ENCODE measurements at regions not wholly inside any gene's neighbourhood (a gene's known extent, or its start where the extent isn't known, plus 50 kb on each side); places are given as distances from the start of the nearest gene placed in this dataset.

GRCh38 chr7:25911738-25912607 lies 240.0 kb upstream of the NFE2L3 start:
- ChIA-PET CTCF (no interaction called here), POLR2A (no interaction called here)
- Mint-ChIP-seq H3K4me3 (no peak overlapping the region), H3K27ac (no peak overlapping the region), H3K9me3 (ENCODE audit: insufficient read depth) (no peaks in the 10 kb centered on the region), H3K4me1 (ENCODE audit: low read depth) (peaks cover 11% of the 10 kb centered on the region), H3K36me3 (ENCODE audit: low read depth) (no peaks in the 10 kb centered on the region), H3K27me3 (ENCODE audit: low read depth) (peaks cover 5% of the 10 kb centered on the region)
- DNase-seq (no peak), ATAC-seq (no peak)

DNA sequence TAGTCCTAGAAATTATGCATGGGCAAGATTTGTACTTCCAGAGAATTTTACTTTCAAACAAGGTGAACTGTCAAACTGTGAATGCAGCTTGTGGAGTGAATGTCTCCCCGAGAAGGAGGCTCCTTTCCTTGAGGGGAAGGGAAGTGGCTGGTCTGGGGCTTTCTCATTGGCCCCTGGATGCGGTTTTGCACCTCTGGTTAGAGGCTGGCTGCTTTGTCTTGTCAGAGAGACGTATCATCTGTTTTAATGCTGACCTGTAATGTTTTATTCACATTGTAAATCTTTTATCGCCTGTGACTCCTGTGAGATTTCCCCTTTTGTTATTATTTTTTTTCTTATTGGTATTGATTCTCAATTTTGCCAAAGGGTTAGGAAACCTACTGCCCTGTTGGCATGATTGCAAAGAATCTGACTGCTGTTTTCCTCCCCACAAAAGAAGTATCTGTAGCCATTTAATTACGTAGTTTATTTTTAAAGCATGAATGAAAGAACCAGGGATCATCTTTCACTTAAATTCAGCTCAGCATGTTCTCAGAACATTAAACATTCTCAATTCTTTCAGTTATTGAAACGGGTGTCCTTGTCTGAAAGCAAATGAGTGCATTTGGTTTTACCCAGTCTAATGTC lies 238.3 kb upstream of the NFE2L3 start:
- Mint-ChIP-seq H3K4me1 (ENCODE audit: low read depth) (peaks cover 11% of the 10 kb centered on the region), H3K36me3 (ENCODE audit: low read depth) (no peaks in the 10 kb centered on the region), H3K27me3 (ENCODE audit: low read depth) (peaks cover 5% of the 10 kb centered on the region), H3K4me3 (no peak overlapping the region), H3K9me3 (ENCODE audit: insufficient read depth) (no peaks in the 10 kb centered on the region), H3K27ac (no peak overlapping the region)
- ChIA-PET CTCF (interaction anchor here (0.8 kb wide), 1 partner anchor 21 kb away, joined by 3 read pairs; no protein-coding TSS in a partner anchor), POLR2A (no interaction called here)
- ATAC-seq: no peak
- DNase-seq: no peak

GRCh38 chr7:25918731-25919130 lies 233.3 kb upstream of the NFE2L3 start:
- Mint-ChIP-seq H3K4me3 (no peak overlapping the region), H3K4me1 (ENCODE audit: low read depth) (peaks cover 5% of the 10 kb centered on the region), H3K9me3 (ENCODE audit: insufficient read depth) (no peaks in the 10 kb centered on the region), H3K27ac (no peak overlapping the region), H3K36me3 (ENCODE audit: low read depth) (no peaks in the 10 kb centered on the region), H3K27me3 (ENCODE audit: low read depth) (peaks cover 14% of the 10 kb centered on the region)
- no peak for ATAC-seq
- ChIA-PET CTCF (no interaction called here), POLR2A (no interaction called here)
- no peak for DNase-seq

DNA sequence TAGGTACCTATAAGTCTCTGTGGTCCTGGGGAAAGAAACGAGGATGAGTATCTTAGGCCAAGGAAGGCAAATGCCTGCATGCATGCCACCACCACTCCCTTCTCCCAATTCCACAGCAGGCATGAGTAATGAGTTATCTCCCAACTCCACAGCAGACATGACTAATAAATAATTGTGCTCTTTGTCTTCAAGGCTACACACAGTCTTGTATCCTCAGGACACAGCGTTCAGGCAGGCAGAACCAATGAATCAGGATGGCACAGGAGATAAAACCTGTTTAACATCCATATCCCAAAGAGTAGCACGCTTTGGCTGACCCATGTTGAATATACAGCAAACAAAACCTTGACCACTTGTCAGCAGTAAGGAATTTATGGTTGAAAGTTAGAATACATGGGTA lies 229.7 kb upstream of the NFE2L3 start:
- Mint-ChIP-seq H3K4me1 (ENCODE audit: low read depth) (no peaks in the 10 kb centered on the region), H3K27ac (no peak overlapping the region), H3K36me3 (ENCODE audit: low read depth) (no peaks in the 10 kb centered on the region), H3K9me3 (ENCODE audit: insufficient read depth) (no peaks in the 10 kb centered on the region), H3K27me3 (ENCODE audit: low read depth) (peaks cover 12% of the 10 kb centered on the region), H3K4me3 (no peak overlapping the region)
- CTCF ChIA-PET: interaction anchor here (1.2 kb wide), 1 partner anchor 30 kb away, joined by 6 read pairs; no protein-coding TSS in a partner anchor
- POLR2A ChIA-PET: no interaction called here
- DNase-seq (no peak), ATAC-seq (no peak)

- no peak overlapping the region for H3K4me3 Mint-ChIP-seq
- H3K36me3 Mint-ChIP-seq (ENCODE audit: low read depth): no peaks in the 10 kb centered on the region
- DNase-seq: no peak
- ATAC-seq: no peak
- CTCF ChIA-PET: no interaction called here
- no peaks in the 10 kb centered on the region for H3K9me3 Mint-ChIP-seq (ENCODE audit: insufficient read depth)
- H3K27me3 Mint-ChIP-seq (ENCODE audit: low read depth): peaks cover 12% of the 10 kb centered on the region
- POLR2A ChIA-PET: no interaction called here
- H3K27ac Mint-ChIP-seq: no peak overlapping the region
- no peaks in the 10 kb centered on the region for H3K4me1 Mint-ChIP-seq (ENCODE audit: low read depth)
Measured at GRCh38 chr7:25923741-25924460, 228.1 kb upstream of the NFE2L3 start.

- Mint-ChIP-seq H3K27me3 (ENCODE audit: low read depth) (peaks cover 14% of the 10 kb centered on the region), H3K4me3 (no peak overlapping the region), H3K27ac (no peak overlapping the region), H3K9me3 (ENCODE audit: insufficient read depth) (no peaks in the 10 kb centered on the region), H3K36me3 (ENCODE audit: low read depth) (no peaks in the 10 kb centered on the region), H3K4me1 (ENCODE audit: low read depth) (no peaks in the 10 kb centered on the region)
- ATAC-seq: no peak
- no peak for DNase-seq
- ChIA-PET CTCF (no interaction called here), POLR2A (no interaction called here)
Measured at GRCh38 chr7:25926009-25926408, 226.0 kb upstream of the NFE2L3 start.

DNA sequence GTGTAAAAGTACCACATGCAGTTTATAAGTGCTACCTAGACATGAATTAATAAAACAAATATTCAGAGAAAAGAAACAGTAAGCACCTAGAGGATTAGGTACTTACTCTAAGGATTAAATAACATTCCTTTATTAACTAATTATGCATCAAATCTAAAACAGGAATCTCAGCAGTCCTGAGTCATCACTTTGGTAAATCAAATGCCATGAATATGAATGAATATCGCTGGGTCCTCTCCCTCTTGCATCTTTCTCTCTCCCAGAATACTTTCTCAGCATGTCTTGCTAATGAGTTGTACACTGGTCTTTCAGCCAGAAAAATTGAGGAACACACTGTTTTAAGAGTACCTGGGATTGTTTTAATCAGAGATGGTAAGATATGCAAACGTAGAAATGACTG lies 225.5 kb upstream of the NFE2L3 start:
- Mint-ChIP-seq H3K9me3 (ENCODE audit: insufficient read depth) (no peaks in the 10 kb centered on the region), H3K4me1 (ENCODE audit: low read depth) (no peaks in the 10 kb centered on the region), H3K36me3 (ENCODE audit: low read depth) (no peaks in the 10 kb centered on the region), H3K4me3 (no peak overlapping the region), H3K27ac (no peak overlapping the region), H3K27me3 (ENCODE audit: low read depth) (peaks cover 12% of the 10 kb centered on the region)
- POLR2A ChIA-PET: no interaction called here
- ATAC-seq (no peak), DNase-seq (no peak)
- CTCF ChIA-PET: no interaction called here

- Mint-ChIP-seq H3K9me3 (ENCODE audit: insufficient read depth) (no peaks in the 10 kb centered on the region), H3K27me3 (ENCODE audit: low read depth) (peaks cover 9% of the 10 kb centered on the region), H3K36me3 (ENCODE audit: low read depth) (no peaks in the 10 kb centered on the region), H3K4me1 (ENCODE audit: low read depth) (no peaks in the 10 kb centered on the region), H3K4me3 (no peak overlapping the region), H3K27ac (no peak overlapping the region)
- DNase-seq: no peak
- CTCF ChIA-PET: interaction anchor here (0.5 kb wide), 1 partner anchor 134 kb away, joined by 3 read pairs; no protein-coding TSS in a partner anchor
- ATAC-seq: no peak
- POLR2A ChIA-PET: no interaction called here
Measured at GRCh38 chr7:25926891-25927625, 224.9 kb upstream of the NFE2L3 start.

DNA sequence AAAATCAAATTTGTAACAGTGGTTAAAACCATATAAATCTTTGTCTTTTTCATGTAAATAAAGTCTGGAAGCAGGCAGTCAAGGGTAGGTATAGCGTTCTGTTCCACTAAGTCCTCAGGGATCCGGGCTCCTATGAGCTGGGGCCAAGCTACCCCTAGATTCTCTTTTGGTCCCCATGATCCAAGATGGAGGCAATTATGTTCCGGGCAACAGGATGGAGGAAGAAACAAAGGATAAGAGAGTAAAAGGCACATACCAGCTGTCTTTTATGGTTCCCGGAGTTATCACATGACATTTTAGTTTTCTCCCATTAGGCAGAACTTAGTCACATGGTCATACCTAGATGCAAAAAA lies 224.4 kb upstream of the NFE2L3 start:
- no peak for ATAC-seq
- Mint-ChIP-seq H3K36me3 (ENCODE audit: low read depth) (no peaks in the 10 kb centered on the region), H3K4me1 (ENCODE audit: low read depth) (no peaks in the 10 kb centered on the region), H3K27ac (no peak overlapping the region), H3K4me3 (no peak overlapping the region), H3K9me3 (ENCODE audit: insufficient read depth) (no peaks in the 10 kb centered on the region), H3K27me3 (ENCODE audit: low read depth) (peaks cover 4% of the 10 kb centered on the region)
- ChIA-PET CTCF (interaction anchor here (0.5 to 0.9 kb wide), 2 partner anchors 35 to 133 kb away, joined by 3 read pairs; no protein-coding TSS in a partner anchor), POLR2A (no interaction called here)
- no peak for DNase-seq

DNA sequence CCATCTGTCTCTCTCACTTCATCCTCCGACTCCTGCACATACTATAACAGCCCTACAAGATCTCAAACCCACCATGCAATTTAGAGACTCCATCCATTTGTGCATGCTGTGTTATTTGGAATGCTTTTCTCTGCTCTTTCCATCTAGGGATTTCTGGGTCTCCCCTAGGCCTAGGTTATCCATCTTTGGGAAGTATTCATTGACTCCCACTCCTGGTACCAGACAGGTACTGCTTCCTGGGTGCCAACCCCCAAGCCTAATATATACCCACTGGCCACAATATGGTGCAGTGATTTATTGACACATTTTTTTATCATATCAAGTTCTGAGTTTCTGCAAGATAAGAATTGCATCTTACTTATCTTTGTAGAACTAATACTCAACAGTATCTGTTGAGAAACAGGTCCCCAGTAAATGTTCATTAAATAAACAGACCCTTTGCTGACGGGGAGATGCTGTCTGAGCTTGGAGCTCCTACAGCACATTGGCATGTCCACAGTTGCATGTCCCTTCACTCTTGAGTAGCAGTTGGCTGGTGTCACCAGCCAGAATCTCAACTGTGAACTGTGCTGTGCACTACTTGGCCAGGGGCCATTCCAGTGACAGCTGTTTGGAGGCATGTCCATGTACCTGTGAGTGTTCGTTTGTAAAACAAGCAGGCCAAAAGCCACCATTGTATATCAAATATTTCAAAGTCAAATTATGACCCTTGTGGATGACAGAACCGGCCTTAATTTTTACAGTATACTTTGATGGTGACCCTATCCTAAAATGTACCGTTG lies 223.3 kb upstream of the NFE2L3 start:
- Mint-ChIP-seq H3K27ac (no peak overlapping the region), H3K27me3 (ENCODE audit: low read depth) (peaks cover 10% of the 10 kb centered on the region), H3K4me1 (ENCODE audit: low read depth) (no peaks in the 10 kb centered on the region), H3K9me3 (ENCODE audit: insufficient read depth) (peaks cover 9% of the 10 kb centered on the region), H3K36me3 (ENCODE audit: low read depth) (no peaks in the 10 kb centered on the region), H3K4me3 (no peak overlapping the region)
- ATAC-seq: no peak
- ChIA-PET CTCF (interaction anchor here (0.9 to 1.9 kb wide), 2 partner anchors 33 to 36 kb away, joined by 3 to 5 read pairs; no protein-coding TSS in a partner anchor), POLR2A (no interaction called here)
- DNase-seq: no peak

GRCh38 chr7:25929448-25929847 lies 222.6 kb upstream of the NFE2L3 start:
- H3K36me3 Mint-ChIP-seq (ENCODE audit: low read depth): no peaks in the 10 kb centered on the region
- H3K27ac Mint-ChIP-seq: no peak overlapping the region
- H3K4me3 Mint-ChIP-seq: no peak overlapping the region
- H3K9me3 Mint-ChIP-seq (ENCODE audit: insufficient read depth): peaks cover 11% of the 10 kb centered on the region
- H3K27me3 Mint-ChIP-seq (ENCODE audit: low read depth): peaks cover 16% of the 10 kb centered on the region
- ATAC-seq: no peak
- DNase-seq: no peak
- ChIA-PET CTCF (interaction anchor here (1.9 kb wide), 1 partner anchor 34 kb away, joined by 5 read pairs; no protein-coding TSS in a partner anchor), POLR2A (no interaction called here)
- no peaks in the 10 kb centered on the region for H3K4me1 Mint-ChIP-seq (ENCODE audit: low read depth)
